Jurkat, Clone E6-1 (cell line): ENCODE measurements at regions not wholly inside any gene's neighbourhood (a gene's known extent, or its start where the extent isn't known, plus 50 kb on each side); places are given as distances from the start of the nearest gene placed in this dataset.
"Not testable (repeated sequence)": the region's sequence is repeated elsewhere in the genome, so short reads cannot be mapped to it uniquely, and the experiment has no call there.

Experiments
- DNase-seq: peaks from one replicate; pipeline ENCODE4 v3.0.0-alpha.2; 2011; ENCODE audit warnings: low read depth, low spot score
- H3K4me3 ChIP-seq: 2 replicates; pipeline ENCODE4 v1.5.1; 2011; ENCODE audit warnings: mild to moderate bottlenecking, low read length, control low read depth, moderate library complexity

DNA sequence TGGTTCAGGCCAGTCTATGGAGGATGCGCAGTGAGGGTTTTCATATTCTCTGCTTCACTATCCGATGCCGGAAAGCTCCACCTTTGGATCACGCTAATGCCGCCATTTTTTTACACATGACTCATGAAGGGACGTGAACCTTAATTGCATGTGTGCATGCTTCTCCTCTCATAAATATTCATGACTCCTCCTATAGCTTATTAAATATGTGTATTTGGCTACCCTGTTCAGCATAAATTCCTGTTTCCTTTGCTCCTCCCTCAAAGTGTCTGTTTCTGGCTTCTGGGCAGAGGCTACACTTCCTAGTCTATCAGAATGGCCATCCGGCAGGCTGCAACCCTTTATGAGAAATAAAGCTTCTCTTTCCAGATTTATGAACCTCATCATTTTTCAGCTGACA, 1890.8 kb downstream of the KHDRBS2 start:
- DNase-seq, H3K4me3 ChIP-seq: not testable (repeated sequence)

GRCh38 chr6:60392969-60393368, 1893.1 kb downstream of the KHDRBS2 start:
- H3K4me3 ChIP-seq, DNase-seq: not testable (repeated sequence)

- not testable (repeated sequence) for H3K4me3 ChIP-seq, DNase-seq
Observed at GRCh38 chr6:60389094-60389493, 1896.9 kb downstream of the KHDRBS2 start.

DNA sequence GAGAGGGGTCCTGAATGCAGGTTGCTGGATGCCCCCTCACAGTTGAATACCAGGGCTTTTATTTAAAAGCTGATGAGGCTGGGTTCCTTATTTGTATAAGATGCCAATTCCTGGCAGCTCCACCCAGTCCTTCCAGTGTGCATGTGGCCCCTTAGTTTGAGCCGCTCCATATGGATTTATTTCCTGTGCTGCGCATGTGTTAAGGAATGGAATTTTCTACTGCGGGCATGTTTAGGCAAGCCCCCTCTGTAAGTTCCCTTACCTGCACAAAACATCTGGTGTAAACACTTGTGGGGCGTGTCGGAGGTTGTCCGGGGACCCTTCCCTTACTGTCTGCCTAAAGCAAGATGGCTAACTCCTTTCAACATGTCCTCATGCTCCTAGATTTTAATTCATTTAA, 1901.4 kb downstream of the KHDRBS2 start:
- DNase-seq, H3K4me3 ChIP-seq: not testable (repeated sequence)

GRCh38 chr6:60382771-60383170, 1903.3 kb downstream of the KHDRBS2 start:
- not testable (repeated sequence) for H3K4me3 ChIP-seq, DNase-seq

DNA sequence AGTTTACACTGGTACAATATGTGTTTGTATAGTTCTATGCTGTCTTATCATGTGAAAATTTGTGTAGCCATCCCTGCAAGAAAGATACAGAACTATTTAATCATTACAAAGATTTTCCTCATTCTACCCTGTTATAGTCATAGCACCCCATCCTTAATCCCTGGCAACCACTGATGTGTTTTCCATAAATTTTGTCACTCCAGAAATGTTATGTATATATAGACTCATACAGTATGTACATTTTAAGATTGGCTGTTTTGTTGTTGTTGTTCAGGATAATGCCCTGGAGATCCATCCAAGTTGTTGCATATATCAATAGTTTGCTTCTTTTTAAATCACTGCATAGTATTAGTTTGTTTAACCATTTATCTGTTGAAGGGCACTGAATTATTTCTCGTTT, 1911.9 kb downstream of the KHDRBS2 start:
- not testable (repeated sequence) for DNase-seq

DNA sequence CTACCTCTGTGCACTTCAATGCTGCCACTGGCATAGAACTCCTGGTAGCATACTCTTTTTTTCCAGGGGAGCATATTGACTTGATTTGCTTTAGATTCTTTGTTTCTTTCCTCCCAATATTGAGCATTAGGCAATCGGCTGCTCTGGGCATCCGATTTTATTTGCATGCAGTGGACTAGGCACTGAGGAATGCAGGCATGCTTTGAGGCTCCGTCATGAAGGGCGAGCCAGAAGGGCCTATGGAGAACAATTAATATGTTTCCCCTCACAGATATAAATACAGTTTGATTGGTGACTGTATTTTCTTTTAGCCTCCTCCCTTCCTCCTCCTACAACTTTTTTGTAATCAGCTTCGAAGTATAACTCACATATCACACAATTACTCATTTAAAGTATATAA, 1918.2 kb downstream of the KHDRBS2 start:
- DNase-seq: not testable (repeated sequence)

More for the DNA sequence above, 1911.9 kb downstream of the KHDRBS2 start:
- H3K4me3 ChIP-seq: not testable (repeated sequence)

DNA sequence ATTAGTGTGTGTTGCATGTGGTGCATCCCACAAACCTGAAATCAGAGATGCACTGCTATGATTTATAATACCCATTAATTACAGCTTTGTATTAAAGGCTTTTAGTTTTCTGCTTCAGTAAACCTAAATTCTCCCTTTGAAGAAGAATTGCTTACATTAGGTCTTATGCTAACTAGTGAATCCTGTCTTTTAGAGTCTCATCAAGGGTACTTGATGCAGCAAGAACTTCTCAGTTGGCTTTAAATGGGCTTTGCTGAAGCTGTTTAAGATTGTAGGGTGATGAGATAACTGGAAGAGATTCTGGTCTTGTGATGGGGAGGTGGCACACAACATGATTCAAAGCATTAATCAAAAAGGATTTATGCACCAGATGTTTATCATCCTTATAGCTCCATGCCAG, 1920.1 kb downstream of the KHDRBS2 start:
- not testable (repeated sequence) for H3K4me3 ChIP-seq, DNase-seq

More for the DNA sequence above, 1918.2 kb downstream of the KHDRBS2 start:
- not testable (repeated sequence) for H3K4me3 ChIP-seq

DNA sequence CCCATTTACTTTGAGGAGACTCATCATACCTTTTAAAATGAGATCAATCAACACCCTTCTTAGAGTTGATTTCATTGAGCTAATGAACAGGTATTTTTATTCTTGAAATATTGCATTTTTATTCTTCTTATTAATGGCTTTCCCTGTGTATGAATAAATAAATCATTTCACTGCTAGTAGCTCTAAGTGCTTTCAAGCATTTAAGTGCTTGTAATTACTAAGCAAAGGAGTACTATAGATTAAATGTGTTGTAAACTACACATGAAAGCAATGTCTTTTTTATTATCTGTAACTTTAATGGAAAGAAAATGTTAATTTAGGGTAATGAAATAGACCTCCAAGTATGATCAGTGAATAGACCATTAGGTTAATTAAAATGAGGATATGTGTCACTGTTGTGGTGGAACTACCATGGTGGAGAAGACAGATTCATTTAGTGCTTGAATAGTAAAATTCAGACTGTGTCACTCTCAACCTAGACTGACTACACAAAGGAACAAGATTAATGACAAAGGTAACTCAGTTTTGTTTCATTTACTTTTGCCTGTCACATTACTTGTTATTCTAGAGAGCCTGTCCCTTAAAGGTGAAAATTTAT, 1943.5 kb downstream of the KHDRBS2 start:
- H3K4me3 ChIP-seq, DNase-seq: not testable (repeated sequence)

- H3K4me3 ChIP-seq: not testable (repeated sequence)
- peak; percentile 4 for DNase-seq
Observed at GRCh38 chr6:60338328-60339071, 1947.5 kb downstream of the KHDRBS2 start.

DNA sequence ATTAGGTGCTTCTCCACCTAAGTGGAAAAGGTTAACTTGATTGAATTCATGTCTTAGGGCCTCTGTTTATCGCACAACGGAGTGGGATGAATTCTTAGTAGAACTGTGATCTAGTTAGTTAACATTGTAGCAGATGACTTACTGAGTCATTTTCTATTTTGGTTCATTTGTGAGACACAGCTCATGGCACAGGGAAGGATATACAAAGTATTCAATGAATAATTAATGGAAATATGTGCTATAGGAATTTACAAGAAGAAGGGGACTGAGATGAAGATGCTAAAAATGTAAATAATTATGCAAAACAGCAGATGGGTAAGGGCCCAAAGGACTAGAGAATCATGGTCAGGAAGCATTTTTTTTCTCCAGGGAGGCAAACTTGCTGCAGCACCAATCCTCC, 1950.9 kb downstream of the KHDRBS2 start:
- DNase-seq, H3K4me3 ChIP-seq: not testable (repeated sequence)

DNA sequence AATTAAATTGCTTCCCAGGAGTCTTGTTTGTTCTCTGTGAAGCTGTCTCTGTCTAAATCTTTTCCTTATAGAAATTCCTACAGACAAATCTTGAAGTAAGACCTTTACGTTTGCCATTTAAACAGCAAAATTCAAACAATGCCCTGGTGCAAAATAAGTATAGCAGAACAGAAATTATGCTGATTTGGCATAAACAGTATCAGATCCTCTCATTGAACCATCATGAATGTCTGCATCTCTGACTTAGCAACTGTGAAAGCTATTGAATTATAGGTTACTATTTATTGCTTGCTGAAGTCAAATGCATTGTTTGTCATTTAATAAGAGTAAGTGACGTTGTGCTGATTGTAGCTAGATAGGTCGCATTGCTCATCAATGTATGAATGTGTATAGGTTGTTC, 1952.3 kb downstream of the KHDRBS2 start:
- H3K4me3 ChIP-seq, DNase-seq: not testable (repeated sequence)

DNA sequence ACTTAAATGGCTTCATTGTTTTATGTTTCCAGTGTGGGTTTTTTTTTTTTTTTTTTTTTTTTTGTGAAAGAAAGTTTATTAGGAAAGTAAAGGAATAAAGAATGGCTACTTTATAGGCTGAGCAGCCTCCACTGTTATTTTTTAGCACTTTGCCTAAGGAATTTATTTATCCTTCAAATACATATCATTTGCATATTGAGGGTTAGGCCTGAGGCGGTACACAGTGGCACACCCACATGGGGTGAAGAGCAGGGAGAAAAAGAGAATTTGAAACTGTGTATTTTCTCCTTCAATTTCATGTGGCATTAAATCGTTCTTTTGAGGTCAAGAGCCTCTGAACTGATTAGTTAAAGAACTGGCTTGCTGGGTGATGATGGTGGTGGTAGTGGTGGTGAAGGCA, 1977.1 kb downstream of the KHDRBS2 start:
- not testable (repeated sequence) for H3K4me3 ChIP-seq

More for the DNA sequence above, 1977.1 kb downstream of the KHDRBS2 start:
- not testable (repeated sequence) for DNase-seq
